ENCODE measurements at regions not wholly inside any gene's neighbourhood (a gene's known extent, or its start where the extent isn't known, plus 50 kb on each side); places are given as distances from the start of the nearest gene placed in this dataset.
"Not testable (repeated sequence)": the region's sequence is repeated elsewhere in the genome, so short reads cannot be mapped to it uniquely, and the experiment has no call there.

DNA sequence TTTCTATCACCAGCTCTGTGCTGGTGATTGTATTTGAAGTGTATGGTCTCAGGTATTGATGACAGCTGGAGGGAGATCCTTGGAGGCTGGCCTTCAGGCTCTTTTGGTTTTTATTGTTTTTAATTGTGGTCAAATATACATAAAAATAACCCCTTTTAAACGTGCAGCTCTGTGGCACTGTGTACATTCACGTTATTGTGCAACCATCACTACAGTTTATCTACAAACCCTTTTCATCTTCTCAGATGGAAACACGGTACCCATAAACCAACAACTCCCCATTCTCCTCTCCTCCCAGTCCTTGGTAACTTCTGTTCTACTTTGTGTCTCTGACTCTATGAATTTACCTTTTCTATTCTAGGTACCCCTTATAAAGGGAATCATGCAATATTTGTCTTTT is 79.3 kb upstream of the ATP8B1 start:
- no peak for DNase-seq (ENCODE audit: low read depth in 2 of 2)

DNA sequence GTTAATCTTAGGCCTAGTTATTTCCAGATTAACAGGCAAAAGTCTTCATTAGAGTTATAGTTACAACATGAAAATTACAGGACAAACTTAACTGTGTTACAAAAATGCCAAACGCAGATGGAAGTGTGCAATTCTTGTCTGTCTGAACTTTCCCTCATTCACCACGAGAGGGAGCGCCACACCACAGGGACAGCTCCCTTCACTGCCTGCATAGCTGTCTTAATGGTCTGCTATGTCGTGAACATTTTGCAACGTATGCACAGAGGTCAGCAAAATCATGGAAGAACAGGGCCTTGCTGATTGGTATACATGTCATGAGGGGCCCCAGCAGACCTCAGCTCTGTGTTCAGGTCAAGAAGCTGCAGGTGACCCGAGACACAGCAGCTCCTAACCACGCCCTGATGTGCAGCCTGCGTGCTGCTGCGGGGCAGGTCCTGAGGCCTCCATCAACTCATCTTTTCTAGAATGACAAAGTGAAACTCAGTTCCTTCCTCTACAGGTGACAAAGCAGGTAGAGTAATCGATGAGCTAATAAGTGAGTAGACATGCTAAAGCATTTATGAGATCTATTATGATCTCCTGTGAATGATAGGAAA is 78.8 kb upstream of the ATP8B1 start:
- DNase-seq (ENCODE audit: low read depth in 2 of 2) = peak; percentile 24 to 45

DNA sequence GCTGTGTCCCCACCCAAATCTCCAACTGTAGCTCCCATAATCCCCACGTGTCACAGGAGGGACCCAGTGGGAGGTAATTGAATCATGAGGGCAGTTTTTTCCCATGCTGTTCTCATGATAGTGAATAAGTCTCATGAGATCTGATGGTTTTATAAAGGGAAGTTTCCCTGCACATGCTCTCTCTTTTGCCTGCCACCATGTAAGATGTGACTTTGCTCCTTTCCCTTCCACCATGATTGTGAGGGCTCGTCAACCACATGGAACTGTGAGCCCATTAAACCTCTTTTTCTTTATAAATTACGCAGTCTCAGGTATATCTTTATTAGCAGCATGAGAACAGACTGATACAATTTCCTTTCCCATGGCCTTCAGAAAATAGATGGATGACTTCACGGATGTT is 76.8 kb upstream of the ATP8B1 start:
- DNase-seq (ENCODE audit: low read depth in 2 of 2) = not testable (repeated sequence)

DNA sequence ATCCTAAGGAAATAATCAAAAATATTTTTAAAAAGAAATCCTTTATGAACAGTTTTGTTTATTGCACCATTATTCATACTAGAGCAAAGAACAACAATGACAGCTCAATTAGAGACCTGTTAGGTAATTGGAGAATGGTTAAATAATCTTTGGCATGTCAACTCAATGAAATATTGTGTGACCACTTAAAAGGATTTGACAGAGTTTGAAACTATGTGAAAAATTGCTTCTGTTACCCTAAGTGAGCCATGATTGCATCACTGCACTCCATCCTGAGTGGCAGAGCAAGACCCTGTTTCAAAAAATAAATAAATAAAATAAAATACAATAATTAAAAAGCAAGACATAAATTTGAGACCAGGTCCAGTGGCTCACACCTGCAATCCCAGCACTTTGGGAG is 66.1 kb upstream of the ATP8B1 start:
- DNase-seq (ENCODE audit: low read depth in 2 of 2) = no peak

DNA sequence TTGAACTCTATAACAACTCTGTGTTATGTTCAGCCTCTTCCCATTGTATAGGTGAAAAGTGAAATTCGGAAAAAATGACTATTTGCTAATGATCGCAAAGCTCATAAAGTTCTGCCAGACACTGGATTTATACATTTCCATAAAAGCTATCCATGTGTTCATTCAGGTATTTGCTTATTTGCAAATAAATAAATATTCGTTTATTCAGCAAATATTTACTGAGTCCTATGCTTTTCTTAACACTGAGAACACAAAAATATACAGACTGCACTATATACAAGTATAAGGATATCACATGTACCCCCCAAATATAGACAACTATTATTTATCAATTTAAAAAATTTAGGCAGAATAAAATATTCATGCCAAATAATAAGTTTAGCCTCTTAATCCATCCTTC is 63.2 kb upstream of the ATP8B1 start:
- DNase-seq (ENCODE audit: low read depth in 2 of 2) = no peak

DNA sequence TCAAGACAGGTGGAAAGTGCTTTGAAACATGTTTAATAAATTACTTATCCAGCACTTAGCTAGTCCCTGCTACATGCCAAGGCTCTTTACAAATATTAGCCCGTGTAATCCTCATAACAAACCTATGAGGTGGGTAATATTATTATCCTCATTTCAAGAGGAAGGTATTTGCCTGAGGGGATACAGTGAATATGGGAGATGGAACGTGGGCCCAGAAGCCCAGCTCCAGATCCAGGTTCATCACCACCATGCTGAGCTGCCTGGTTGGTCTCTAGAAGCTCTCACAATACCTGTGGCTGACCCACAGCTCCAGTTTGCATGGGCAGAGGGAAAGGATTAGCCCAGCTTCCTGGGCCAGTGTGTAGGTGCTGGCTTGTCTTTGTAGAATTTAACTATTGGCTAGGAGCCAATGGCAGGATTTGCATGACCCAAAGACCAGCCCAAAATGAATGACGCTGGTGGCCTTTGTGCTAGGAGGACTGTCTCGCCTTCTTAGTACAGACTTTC is 61.6 kb upstream of the ATP8B1 start:
- DNase-seq (ENCODE audit: low read depth in 2 of 2) = no peak

DNA sequence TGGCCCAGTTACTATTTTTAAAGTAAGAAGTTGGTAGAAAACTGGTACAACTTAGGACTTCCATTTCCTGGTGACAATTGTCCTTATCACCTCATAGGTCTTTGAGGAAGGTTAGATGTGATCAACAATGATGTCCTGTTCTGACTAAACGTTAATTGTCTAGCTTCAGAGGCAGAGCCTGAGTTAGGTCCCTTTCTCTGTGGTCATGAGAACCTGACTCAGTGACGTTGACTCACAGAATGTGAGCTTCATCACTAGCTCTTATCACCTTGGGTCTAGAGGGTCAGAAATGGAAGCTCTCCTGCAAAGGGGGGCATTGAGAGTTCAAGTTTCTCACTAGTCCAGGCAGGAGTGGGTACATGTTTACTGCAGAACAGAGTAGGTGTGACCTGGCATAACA is 60.6 kb upstream of the ATP8B1 start:
- DNase-seq (ENCODE audit: low read depth in 2 of 2) = no peak

DNA sequence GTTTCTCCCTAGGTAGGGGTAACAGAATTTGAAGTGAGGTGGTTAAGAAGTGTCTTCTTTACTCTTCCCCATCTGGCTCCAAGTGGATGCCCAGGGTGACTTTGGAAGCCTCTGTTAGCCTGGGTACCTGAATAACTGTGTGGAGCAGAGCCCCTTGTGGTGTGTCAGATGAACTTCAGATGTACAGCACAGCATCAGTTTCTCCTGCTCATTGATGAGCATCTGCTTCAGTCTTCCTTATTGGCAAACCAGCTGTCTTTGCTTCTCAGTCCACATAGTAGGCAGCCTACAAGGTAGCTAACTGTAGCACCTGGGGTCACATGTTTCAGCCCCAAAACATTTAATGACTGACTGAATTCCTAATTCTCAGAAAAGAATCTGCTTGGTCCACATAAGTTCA is 56.2 kb upstream of the ATP8B1 start:
- no peak for DNase-seq (ENCODE audit: low read depth in 2 of 2)

DNA sequence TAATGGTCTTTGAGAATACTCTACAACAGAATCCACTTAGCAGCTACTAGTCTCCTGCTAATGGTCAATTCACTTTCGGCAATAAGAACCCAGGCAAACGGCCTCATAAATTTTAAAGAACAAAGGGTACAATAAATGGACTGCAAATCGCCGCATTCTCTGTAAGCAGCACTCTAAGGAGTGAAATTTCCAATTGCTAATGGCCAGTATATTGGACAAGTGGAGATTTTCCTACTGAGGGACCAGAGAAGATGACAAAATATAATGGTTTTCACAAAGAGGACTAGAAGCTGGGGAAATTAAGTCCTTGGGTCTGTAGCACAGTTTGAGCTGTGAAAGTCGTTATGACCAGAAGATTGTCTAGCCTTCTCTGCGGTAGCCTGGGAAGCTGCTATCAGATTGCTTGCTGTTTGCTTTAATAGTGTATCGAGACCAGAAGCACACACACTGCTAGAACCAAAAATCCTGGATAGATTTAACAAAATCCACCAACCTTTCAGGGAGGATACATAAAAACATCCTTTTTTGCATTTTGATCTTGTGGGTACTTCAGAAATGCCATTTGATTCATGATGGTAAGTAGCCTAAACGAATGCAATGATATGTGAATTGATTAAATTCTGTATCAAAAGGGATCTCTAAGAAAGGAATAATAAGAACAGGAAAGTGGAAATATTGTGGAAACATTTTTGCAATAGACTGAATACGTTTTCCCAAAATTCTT is 53.6 kb upstream of the ATP8B1 start:
- DNase-seq (ENCODE audit: low read depth in 2 of 2) = no peak

DNA sequence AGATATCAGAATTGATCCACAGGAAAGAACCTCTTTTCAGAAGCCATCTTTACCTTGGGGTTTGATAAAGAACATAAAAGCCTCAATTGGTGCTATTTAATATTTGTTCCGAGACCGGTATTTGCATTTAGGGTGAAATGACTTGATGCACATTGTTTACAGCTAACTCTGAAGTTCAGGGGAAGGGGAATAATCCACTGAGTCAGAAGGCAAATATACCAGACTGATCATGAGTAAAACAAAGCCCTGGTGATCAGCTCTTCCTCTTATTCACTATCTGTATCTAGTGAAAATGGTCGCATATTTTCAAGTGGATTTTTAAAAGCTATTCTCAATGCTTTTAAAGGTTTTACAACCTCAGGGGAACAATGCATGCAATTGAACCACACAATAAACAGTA is 53.0 kb upstream of the ATP8B1 start:
- no peak for DNase-seq (ENCODE audit: low read depth in 2 of 2)

DNA sequence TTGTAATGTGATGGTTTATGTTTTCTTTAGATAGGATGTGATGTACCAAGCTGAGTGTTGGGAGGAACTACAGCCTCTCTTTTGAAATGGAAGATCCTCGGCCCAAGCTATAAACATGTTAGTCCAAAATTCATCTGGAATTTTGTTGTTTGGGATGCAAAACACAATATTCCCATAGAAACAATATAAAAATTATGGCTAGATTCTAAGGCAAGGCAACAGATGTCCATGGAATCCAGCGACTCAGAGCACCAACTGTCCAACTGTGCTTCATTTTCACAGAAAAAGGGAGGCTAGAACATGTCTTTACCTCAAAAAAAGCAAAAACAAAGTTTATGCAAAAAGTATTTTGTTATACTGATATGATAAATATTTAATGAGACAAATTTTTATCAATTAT is 52.4 kb upstream of the ATP8B1 start:
- no peak for DNase-seq (ENCODE audit: low read depth in 2 of 2)

DNA sequence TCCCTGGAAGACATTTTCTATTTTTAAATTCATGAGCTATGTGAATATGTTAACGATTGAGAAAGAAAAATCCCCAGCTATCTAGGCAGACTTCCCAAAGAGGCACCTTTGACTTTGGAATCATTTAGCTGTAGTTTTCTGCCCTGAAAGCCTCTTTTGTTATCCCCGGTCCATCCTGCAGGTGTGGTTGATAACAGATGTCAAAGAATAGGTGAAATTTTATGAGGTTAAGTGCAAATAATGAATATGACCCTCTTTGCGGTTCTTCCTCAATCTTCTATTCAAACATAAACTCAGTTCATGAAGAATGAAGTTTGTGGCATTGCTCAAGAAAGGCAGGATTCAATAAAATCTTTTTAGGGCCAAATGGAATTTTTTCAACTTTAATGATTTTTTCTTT is 51.6 kb upstream of the ATP8B1 start:
- no peak for DNase-seq (ENCODE audit: low read depth in 2 of 2)

DNA sequence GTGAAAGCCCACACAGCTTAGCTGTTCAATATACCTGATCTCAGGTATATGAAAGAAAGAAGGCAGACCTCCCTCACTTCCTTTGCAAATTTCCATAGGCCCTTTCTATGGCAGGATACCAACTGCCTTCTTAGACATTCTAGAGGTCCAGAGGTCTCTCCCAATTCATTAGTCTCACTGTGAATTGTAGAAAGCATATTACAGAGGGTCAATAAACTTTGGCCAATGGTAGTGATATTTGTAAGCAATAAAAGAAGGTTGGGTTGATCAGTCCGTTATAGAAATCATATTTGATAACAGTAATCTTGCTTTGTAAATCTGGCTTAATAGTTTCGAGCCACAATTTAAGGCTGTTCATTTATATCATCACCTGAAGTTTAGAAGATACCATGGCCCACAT is 50.7 kb upstream of the ATP8B1 start:
- no peak for DNase-seq (ENCODE audit: low read depth in 2 of 2)

DNA sequence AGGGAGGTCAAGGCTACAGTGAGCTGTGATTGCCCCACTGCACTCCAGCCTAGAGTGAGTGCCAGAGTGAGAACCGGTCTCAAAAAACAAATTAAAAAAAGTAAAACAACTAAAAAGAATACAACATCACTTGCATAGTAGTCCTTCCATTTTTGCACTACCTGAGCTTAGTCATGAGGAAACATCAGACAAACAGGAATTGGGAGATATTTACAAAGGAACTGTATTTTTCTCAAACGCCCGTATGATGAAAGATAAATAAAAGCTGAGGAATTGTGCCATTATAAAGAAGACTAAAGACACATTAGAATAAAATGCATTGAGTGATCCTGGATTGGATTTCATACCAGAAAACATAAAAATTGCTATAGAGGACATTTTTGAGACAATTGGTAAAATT is 50.0 kb upstream of the ATP8B1 start:
- no peak for DNase-seq (ENCODE audit: low read depth in 2 of 2)

Measured in stimulated activated CD4-positive, alpha-beta T cell treated with anti-CD3 and anti-CD28 coated beads, Interleukin-1b, Interleukin-23, amount 100 ng/mL, for 4 hours (primary cell).